Thymus (tissue), 11 donors: ENCODE measurements at regions not wholly inside any gene's neighbourhood (a gene's known extent, or its start where the extent isn't known, plus 50 kb on each side); places are given as distances from the start of the nearest gene placed in this dataset.

Experiments
- DNase-seq, 9 donors: peaks; one replicate each; pipeline ENCODE4 v3.0.0-alpha.2; 2013; ENCODE audit warnings: low spot score in 9 of 9, low read depth in 6 of 9, missing footprints in 1 of 9
- H3K27ac ChIP-seq, 2 donors: one replicate each; pipeline ENCODE4 v1.5.1; 2013; ENCODE audit warnings: control low read depth in 1 of 2, low read depth in 1 of 2, low read length in 1 of 2, mild to moderate bottlenecking in 1 of 2, moderate library complexity in 1 of 2
- H3K27me3 ChIP-seq, 2 donors: one replicate each; pipeline ENCODE4 v1.5.1; 2013; ENCODE audit warnings: low read length in 1 of 2; ENCODE audit not compliant: control insufficient read depth in 2 of 2, insufficient read depth in 1 of 2
- H3K36me3 ChIP-seq, 2 donors: one replicate each; pipeline ENCODE4 v1.5.1; 2013; ENCODE audit warnings: low read length in 1 of 2, mild to moderate bottlenecking in 1 of 2, moderate library complexity in 1 of 2; ENCODE audit not compliant: control insufficient read depth in 2 of 2, insufficient read depth in 2 of 2
- H3K4me1 ChIP-seq, 2 donors: one replicate each; pipeline ENCODE4 v1.5.1; 2013; ENCODE audit warnings: low read length in 2 of 2; ENCODE audit not compliant: control insufficient read depth in 2 of 2, insufficient read depth in 2 of 2
- H3K4me3 ChIP-seq, 2 donors: one replicate each; pipeline ENCODE4 v1.5.1; 2013; ENCODE audit warnings: low read length in 2 of 2, control low read depth in 1 of 2, mild to moderate bottlenecking in 1 of 2
- H3K9me3 ChIP-seq, 2 donors: one replicate each; pipeline ENCODE4 v1.5.1; 2013; ENCODE audit warnings: low read length in 1 of 2, mild to moderate bottlenecking in 1 of 2; ENCODE audit not compliant: control insufficient read depth in 2 of 2, insufficient read depth in 1 of 2
- WGBS: extraction: QIAGEN DNeasy Blood & Tissue Kit; methylation state at CpG from one replicate; pipeline ENCODE4 v1.1.7; 2013; 5-methylcytosine and 5-hydroxymethylcytosine counted together
- donor health status: healthy.

DNA sequence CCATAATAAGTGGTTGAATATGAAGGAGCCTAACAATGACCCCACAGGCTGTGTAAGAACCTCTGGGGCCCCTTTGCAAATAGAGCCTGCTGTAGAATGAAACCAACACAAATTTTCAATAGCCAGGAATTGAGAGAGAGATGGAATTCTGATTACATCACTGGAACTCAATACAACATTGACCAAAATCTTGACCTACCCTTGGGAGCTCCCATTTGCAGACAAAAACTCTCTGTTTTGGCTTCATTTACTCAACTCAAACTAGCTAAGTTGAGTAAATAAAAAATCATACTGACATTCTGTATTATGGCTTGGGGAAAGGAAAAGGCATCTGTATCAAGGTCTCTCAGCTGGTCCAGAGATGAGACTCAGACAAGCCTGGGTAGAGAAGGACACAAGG is 91.0 kb downstream of the TBX3 start:
- no peak overlapping the region for H3K27ac ChIP-seq
- no peak for DNase-seq
- no peak overlapping the region for H3K4me3 ChIP-seq
- no peaks in the 10 kb centered on the region for H3K36me3 ChIP-seq
- H3K9me3 ChIP-seq: no peaks in the 10 kb centered on the region
- H3K27me3 ChIP-seq: no peaks in the 10 kb centered on the region
- H3K4me1 ChIP-seq: no peaks in the 10 kb centered on the region

DNA sequence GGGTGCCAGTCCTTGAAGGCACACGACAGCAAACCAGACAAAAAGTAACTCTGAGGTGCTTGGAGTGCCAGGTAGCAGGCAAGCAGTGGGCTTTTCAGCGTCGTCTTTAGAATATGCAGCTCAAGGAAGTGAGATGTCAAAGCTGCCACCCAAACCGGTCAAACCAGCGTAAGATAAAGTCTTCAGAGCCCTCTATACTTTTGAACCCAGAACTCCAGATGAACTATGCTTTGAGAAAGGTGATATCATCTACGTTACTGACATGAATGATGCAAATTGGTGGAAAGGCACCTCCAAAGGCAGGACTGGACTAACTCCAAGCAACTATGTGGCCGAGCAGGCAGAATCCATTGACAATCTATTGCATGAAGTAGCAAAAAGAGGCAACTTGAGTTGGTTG is 95.9 kb downstream of the TBX3 start:
- Histone ChIP-seq H3K4me1 (no peaks in the 10 kb centered on the region), H3K9me3 (no peaks in the 10 kb centered on the region), H3K36me3 (no peaks in the 10 kb centered on the region), H3K27ac (no peak overlapping the region), H3K27me3 (no peaks in the 10 kb centered on the region), H3K4me3 (no peak overlapping the region)
- WGBS: 81% methylated on average over 7 of the region's 7 CpGs
- no peak for DNase-seq

DNA sequence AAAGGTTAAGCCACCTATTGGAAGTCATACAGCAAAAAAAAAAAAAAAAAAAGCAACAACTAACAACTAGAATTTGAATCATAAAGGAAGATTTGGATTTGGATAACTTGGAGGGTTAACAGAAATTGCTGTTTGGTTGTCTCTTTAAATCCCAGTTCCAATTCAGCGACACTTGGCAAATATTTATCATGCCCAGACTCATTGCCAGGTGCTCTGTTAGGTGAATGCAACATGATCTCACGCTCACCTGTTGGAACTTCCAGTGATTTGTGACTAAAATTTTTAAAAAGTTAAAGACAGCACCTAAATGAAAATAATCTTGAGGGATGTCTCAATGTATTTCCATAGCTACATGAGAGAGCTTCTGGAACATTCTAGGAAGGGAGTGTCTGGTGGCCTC is 103.7 kb downstream of the TBX3 start:
- H3K27me3 ChIP-seq: no peaks in the 10 kb centered on the region
- no peaks in the 10 kb centered on the region for H3K9me3 ChIP-seq
- 89% methylated on average over 2 of the region's 2 CpGs for WGBS
- peak in 1 of 9 donors; percentile 11 for DNase-seq
- no peaks in the 10 kb centered on the region for H3K36me3 ChIP-seq
- H3K4me3 ChIP-seq: no peak overlapping the region
- no peak overlapping the region for H3K27ac ChIP-seq
- no peaks in the 10 kb centered on the region for H3K4me1 ChIP-seq

DNA sequence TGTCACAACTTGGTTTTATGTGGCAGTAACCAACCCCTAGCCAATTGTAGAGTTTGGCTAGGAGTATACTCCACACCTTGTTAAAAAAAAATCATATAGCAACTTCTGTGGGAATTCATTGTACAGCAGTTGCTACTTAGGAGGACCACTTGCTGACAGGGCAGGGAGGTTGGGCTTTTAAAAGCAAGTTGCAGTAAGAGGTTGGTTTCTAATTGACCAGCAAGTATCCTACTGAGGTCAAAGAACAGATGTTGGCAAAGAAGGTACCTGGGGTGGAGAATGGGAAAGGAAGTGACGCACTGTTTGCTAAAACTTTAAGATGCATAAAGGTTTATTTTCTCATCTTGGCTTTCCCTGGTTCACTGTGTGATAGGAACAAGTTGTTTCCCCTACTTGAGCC is 104.6 kb downstream of the TBX3 start:
- DNase-seq: no peak
- Histone ChIP-seq H3K36me3 (no peaks in the 10 kb centered on the region), H3K4me3 (no peak overlapping the region), H3K27ac (no peak overlapping the region), H3K27me3 (no peaks in the 10 kb centered on the region), H3K4me1 (no peaks in the 10 kb centered on the region), H3K9me3 (no peaks in the 10 kb centered on the region)
- 95% methylated on average over 1 of the region's 1 CpG for WGBS

DNA sequence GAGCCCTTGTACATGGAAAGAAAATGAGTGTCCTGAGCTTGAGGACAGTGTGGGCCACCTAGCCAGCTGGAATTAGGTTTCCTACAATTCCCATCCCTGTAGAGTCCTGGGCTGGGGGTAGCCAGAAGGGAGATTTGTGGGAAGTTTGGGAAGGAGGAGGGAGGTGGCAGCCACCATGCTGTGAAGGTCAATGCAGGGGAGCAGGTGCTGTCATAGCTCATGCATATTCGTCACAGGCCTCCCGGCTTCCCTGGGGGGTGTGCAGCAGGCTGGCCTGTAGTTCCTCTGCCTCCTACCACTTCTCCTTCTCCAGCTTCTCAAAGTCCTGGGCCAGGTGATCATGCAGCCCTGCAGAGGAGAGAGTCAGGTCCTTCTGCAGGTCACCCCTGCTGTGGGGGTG is 121.3 kb downstream of the TBX3 start:
- 51% methylated on average over 2 of the region's 2 CpGs for WGBS
- Histone ChIP-seq H3K9me3 (no peaks in the 10 kb centered on the region), H3K4me3 (no peak overlapping the region), H3K27me3 (no peaks in the 10 kb centered on the region), H3K27ac (no peak overlapping the region), H3K4me1 (no peaks in the 10 kb centered on the region), H3K36me3 (no peaks in the 10 kb centered on the region)
- DNase-seq: no peak

DNA sequence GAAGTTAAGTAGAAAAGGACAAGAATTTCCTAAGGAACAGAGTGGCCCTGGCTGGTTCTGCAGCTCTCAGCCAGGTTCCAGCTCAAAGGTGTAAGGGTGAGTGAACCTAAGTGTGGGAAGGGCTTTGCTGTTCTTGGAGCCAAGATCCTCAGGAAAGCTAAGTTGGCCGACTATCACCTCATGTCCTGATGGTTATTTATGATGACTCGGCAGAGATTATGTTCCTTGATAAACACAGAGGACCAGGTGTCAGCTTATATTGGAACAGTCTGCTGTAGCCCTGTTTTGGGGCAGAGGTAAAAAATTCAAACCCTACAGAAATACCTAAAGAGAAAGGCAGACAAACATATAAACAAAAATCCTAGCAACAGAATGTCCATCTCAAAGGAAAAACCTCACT is 128.5 kb downstream of the TBX3 start:
- Histone ChIP-seq H3K4me1 (no peaks in the 10 kb centered on the region), H3K4me3 (no peak overlapping the region), H3K9me3 (no peaks in the 10 kb centered on the region), H3K27me3 (no peaks in the 10 kb centered on the region), H3K27ac (no peak overlapping the region), H3K36me3 (no peaks in the 10 kb centered on the region)
- DNase-seq: no peak
- WGBS: 61% methylated on average over 2 of the region's 2 CpGs

DNA sequence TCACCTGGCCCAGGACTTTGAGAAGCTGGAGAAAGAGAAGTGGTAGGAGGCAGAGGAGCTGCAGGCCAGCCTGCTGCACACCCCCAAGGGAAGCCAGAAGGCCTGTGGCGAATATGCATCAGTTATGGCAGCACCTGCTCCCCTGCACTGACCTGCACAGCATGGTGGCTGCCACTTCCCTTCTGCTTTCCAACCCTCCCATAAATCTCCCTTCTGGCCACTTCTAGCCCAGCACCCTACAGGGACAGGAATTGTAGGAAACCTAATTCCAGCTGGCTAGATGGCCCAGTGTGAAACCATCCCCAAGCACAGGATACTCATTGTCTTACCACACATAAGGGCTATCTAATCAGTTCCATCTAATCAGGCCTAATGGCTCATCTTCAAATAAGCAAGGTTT is 136.3 kb downstream of the TBX3 start:
- no peak overlapping the region for H3K4me3 ChIP-seq
- H3K27ac ChIP-seq: no peak overlapping the region
- H3K4me1 ChIP-seq: no peaks in the 10 kb centered on the region
- no peak for DNase-seq
- H3K9me3 ChIP-seq: no peaks in the 10 kb centered on the region
- no peaks in the 10 kb centered on the region for H3K27me3 ChIP-seq
- H3K36me3 ChIP-seq: no peaks in the 10 kb centered on the region
- 90% methylated on average over 1 of the region's 1 CpG for WGBS

DNA sequence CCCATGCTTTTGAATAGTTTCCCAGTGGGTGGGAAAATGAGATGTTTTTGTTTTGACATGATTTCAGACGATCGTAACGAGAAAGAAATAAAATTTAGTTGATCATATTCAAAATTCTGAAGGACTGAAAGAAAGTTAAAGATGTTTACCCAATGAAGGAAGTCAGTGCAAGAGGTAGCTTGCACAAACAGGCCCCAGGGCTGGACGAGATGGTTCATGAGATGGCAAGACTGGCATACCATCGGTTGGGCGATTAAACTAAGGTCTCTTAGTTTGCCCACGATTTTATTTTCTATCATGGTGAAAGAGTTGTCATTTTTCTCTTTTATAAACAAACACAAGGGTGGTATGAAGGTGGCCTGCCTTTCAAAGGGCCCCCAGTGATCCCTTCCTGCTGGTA is 124.5 kb upstream of the TBX5 start:
- Histone ChIP-seq H3K27me3 (no peaks in the 10 kb centered on the region), H3K4me3 (no peak overlapping the region), H3K27ac (no peak overlapping the region), H3K4me1 (no peaks in the 10 kb centered on the region), H3K9me3 (no peaks in the 10 kb centered on the region), H3K36me3 (no peaks in the 10 kb centered on the region)
- no peak for DNase-seq
- WGBS: 74% methylated on average over 7 of the region's 7 CpGs

DNA sequence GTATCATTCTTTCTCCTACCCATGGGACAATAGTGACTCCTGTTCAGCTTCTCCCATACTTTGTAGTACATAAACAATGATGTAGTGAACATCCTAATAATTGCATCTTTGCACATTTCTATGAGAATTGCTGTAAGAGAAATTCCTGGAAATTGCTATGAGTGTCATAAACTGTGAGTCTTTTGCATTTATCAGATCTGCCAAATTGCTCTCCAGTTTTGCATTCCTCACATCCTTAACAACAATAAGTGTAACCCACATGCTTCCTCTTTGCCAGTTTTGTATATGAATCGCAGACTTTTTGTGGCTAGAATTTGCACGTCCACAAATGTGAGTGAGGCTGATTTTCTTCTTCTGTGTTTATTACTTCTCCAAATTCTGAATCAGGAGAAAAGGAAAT is 124.0 kb upstream of the TBX5 start:
- H3K4me3 ChIP-seq: no peak overlapping the region
- no peaks in the 10 kb centered on the region for H3K9me3 ChIP-seq
- H3K4me1 ChIP-seq: no peaks in the 10 kb centered on the region
- H3K27me3 ChIP-seq: no peaks in the 10 kb centered on the region
- no peak for DNase-seq
- H3K36me3 ChIP-seq: no peaks in the 10 kb centered on the region
- WGBS: 20% methylated on average over 2 of the region's 2 CpGs
- no peak overlapping the region for H3K27ac ChIP-seq

DNA sequence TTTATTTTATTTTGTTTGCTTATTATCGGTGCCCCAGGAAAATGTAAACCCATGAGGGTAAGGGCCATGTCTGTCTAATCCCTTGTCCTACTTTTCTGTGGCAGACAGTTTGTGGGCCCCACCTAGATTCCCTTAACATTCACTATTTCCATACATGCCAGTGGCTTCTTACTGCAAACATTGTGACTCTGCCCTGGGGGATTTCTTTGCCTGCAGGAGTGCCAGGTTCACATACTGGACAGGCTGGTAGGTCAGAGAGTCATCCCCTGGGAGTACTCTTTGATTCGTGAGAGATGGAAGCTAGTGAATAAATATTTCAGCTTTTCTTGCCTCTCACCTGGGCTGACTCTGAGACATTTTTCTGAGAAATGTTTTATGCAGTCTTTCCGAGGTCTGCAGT is 122.8 kb upstream of the TBX5 start:
- DNase-seq: no peak

More for the DNA sequence above, 122.8 kb upstream of the TBX5 start:
- WGBS: 74% methylated on average over 3 of the region's 3 CpGs
- Histone ChIP-seq H3K27me3 (no peaks in the 10 kb centered on the region), H3K9me3 (no peaks in the 10 kb centered on the region), H3K27ac (no peak overlapping the region), H3K36me3 (no peaks in the 10 kb centered on the region), H3K4me1 (no peaks in the 10 kb centered on the region), H3K4me3 (no peak overlapping the region)
